HG03095 (cell line): ENCODE measurements at regions not wholly inside any gene's neighbourhood (a gene's known extent, or its start where the extent isn't known, plus 50 kb on each side); places are given as distances from the start of the nearest gene placed in this dataset.

Experiments used
- ATAC-seq: cut with Tn5 transposase; IDR thresholded peaks from one replicate; pipeline ENCODE4 v1.9.1; 2021; ENCODE audit warnings: moderate library complexity; ENCODE audit not compliant: unreplicated experiment

DNA sequence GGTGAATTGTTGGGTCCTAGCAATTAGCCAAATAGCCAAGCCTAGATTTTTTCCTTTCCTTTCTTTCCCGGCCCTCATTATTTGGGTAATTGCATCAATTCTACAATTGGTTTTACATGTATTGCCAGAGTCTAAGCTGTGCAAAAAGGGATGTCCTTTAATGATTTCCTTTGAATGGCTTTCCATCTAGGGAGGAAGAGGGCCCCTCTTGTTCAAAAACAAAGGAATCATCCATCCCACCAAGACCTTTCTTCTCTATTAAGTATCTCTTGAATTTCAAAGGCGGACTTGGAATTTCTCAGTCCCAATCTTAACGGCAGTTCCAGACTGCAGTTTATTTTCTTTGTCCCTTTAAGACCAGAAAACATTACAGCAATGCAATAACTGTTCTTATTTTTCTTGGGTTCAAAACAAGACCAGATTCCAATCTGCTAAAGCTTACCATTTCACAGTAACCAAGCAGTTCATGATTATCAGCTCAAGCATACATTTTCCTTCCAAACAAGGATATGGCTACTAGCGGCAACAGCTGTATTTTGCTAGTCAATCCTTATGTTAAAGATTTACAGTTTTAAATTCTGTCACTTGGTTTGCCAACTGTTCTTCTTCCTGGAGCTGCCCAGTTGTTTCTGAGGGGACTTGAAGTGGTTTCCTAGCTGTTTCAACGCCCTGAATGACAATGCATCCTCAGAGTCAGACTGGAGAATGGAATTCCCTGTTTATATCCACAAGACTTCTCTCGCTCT lies 91.4 kb upstream of the LRIG1 start:
- no peak for ATAC-seq

DNA sequence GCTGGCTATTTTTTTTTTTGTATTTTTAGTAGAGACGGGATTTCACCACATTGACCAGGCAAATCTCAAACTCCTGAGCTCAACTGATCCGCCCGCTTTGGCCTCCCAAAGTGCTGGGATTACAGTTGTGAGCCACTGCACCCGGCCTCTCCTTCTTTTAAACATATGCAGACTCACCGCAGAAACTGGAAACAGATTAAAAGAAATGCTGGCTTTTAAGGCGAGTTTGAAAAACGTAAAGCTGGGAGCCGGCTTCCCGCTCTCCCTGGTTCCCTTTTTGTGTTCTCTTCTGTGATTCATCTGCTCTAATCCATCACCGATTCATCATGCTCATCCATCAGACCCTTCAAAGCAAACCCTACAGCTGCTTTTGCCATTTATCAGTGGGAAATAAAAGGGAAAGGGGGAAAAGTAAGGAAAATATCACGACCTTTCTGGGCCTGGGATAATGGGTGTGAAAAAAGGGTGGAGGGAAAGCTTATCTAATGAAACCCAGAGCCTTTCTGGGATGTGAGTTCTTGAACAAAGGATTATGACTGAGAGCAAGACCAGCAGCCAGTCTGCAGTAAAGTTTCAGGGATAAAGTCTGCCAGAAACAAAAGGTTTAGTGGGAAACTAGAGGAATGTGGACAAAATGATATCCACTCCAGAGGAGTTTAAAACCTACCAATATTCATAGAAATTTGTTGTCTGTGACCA lies 92.3 kb upstream of the LRIG1 start:
- ATAC-seq, result no peak

DNA sequence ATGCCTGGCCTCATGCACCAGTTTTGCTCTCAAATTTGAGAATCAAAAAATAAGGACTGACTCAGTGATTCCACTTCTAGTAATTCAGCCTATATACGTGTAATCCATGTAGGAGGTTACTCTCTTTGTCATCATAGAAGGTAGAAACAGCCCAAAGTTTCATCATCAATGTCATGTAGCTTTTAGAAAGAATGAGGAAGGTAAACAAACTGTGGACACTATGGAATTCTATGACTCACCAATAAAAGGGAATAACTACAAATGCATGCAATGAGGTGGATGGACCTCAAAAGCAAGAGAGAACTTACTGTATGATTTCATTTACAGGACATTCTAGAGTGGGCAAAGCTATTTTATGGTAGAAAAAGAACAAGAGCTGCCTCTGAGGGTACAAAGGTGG lies 93.2 kb upstream of the LRIG1 start:
- ATAC-seq, result no peak

DNA sequence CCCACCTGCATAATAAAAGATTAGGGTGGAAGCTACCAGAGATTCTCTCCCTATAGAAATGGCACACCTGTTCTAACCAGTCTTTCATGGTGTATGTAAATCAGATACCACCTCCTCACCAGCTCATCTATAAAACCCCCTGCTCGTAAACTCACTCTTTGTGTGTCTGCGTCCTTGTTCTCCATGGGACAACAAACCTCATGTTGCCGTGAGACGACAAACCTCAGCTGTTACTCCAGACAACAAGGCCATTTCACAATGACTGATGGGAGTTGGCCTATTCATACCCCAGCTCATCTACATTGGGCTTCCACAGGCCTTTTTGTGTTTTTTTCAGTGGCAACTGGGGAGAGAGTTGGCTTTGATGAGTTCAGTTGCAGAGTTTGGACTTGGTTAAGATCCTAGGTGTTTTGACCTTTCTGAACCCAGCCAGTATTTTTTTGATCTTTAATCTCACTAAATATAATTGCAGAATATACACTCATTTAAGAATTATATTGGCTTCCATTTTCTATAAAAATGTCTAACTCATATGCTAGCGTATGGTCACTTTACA lies 96.6 kb upstream of the LRIG1 start:
- no peak for ATAC-seq

DNA sequence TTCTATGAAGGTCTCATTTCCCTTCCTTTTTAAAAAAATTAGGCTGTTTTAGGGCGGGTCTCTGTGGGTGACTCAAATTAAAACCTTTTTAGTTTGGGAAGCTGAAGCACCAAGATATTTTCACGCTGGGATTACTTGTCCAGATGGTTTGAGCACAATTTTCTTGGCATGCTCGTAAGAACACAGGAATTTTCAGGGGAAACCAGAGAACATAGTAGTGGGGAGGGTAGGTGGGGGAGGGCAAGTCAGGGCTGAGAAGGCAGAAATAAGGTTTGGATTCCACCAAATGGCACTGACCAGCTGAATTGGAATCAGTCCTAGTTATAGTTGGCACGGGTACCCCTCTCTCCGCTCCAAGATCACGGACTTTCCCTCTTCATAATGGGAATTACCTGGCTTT lies 97.3 kb upstream of the LRIG1 start:
- no peak for ATAC-seq

DNA sequence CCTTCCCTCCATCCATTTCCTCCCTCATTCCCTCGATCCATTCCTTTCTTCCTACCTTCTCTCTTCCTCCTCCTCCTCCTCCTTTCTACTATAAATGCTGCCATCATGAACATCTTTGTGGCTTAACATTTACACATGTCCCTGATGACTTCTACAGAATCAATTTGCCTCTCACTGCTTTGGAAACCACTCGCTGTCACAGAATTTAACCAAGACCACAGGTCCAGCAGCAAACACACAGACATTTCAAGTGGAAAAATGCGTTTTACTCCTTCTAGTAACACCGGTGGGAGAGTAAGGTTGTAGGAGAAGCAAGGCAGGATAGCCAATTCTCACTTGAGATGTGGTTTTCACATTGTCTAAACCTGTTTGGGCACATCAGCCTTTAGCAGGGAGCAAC lies 101.4 kb upstream of the LRIG1 start:
- no peak for ATAC-seq

DNA sequence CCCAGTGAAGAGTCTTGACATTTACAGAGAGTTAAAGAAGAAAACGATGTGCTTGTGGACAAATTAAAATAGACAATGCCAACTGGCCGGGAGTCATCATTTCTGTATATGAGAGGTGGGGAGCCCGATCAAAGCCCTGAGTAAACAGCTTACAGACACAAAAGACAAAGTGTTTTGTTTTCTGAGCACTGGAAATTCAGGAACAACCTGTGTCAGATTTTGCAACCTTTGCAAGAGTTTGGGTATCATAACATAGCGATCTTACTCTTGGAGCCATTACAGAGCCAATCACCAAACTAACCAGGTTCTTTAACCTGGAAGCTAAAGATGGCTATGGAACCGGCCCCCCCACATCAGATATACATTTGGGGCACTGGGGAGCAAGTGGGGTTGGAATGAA lies 101.9 kb upstream of the LRIG1 start:
- no peak for ATAC-seq

DNA sequence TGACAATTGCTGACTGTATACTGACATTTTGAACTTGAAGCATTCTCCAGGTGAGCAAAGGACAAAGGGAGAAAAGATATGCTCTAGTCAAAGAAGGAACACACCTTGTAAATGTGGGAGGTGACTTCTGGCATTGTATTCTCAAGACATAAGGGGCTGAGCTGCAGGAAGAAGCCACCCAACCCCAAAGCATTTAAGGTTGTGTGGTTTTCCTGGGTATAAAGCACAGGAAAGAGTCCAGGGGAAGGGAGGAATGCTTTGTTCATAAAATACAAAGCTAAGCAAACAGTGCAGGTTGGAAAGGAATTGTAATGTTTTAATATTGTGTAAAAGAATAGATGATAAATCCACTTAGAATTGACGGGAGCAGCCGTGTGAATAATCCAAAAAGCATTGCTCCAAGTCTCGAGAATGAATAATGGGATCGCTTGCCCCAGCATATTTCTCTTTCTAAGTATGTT lies 102.4 kb upstream of the LRIG1 start:
- no peak for ATAC-seq

DNA sequence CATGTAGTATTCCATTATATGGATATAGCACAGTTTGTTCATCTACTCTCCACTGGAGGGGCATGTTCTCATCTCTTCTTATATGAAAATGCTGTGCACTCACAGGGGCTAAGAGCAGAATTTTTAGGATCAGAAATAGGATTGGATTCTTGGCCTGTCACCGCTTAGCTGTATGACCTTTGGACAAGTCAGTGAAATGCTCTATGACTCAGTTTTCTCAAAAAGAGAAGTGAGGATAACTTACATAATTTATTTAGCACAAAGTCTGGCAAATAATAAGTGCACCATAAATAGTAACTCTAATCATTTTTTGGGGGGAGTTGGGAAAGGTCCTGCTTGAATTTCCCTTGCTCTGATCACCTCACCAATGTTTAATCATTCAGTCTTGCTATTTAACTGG lies 103.7 kb upstream of the LRIG1 start:
- ATAC-seq, result no peak

DNA sequence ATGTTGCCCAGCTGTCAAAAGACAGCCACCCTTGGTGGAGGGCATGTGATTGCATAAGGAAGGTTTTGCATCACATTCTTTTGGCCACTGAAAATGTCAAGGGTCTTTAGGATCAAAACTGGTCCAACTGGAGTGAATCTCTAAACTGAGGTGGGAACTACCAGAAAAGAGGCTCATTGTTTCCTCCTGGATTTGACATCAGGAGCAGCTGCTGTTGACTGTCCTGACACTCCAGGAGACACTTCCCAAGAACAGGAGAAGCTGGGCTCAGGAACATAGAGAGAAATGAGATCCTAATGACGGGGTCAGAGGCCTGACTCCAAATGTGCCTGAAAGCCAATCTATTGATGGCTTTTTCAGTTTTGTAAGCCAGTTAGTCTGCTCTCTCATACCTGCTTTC lies 105.3 kb upstream of the LRIG1 start:
- ATAC-seq, result no peak

DNA sequence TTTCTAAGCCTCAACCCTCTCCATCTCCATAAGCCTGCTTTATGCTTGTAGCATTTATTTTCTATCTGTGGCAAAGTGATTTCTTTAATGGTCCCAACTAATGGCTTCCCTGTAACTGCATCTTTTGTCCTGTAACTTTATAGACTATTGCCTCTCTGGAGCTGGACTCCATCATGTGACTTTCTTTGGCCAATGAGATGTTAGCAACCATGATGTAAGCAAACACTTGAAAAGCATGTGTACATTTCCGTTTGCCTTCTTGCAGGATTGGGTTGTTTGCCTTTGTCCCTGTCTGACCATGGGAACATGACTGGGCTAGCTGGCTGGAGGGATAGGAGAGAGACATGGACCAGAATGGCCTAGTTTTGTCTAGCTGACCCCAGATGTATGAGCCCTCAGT lies 106.0 kb upstream of the LRIG1 start:
- no peak for ATAC-seq

DNA sequence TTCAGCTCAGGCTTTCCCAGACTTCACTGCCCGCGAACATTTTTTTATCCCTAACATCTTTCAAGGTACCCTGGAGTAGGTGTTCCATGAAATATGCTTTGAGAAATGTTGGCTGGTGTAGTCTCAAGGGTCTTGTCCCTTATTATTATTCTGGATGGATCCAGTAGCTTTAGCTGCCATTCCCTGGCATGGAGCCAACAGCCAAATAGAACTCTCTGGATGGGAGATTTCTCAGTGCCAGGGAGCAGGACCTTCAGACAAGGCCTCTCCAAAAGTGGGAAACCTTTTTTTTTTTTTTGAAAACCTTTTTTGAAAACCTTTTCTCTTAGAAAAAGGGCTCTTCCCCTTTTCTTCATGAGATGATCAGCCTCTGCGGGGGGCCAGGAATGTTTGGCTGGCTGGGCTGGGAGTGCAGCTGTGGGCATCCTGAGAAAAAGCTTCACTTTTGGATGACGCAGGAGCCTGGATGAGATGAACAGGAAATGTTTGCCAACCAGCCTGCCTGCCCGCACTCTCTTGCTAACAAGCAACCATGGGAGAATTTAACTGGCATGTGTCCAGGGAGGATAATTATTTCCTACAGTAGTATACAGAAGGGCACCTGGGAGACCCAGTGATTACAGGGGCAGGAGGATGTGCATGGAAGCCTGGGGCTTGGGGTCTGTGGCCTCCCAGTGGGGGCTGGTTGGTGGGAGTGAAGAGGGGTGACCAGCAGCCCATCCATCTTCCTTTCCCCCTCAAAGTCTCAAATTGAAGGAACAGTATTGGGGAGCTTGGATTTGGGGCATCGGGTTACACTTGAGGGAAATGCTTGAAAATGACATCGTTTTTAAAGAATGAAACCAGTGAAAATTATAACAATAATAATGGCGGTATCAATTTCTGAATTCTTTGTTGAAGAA lies 109.1 kb upstream of the LRIG1 start:
- no peak for ATAC-seq

DNA sequence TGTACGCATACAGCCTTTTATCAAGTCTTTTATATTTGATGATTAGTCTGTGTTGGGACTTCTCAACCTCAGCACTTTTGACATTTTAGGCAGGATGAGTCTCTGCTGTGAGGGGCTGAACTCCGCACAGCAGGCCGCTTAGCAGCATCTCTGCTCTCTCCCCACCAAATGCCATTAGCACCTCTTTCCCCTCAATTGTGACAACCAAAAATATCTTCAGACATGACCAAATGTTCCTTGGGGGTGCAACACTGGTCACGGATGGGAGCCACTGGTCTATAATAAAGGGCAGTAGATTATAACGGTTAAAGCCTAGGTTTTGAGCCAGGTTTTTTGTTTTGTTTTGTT lies 109.7 kb upstream of the LRIG1 start:
- ATAC-seq, result no peak

DNA sequence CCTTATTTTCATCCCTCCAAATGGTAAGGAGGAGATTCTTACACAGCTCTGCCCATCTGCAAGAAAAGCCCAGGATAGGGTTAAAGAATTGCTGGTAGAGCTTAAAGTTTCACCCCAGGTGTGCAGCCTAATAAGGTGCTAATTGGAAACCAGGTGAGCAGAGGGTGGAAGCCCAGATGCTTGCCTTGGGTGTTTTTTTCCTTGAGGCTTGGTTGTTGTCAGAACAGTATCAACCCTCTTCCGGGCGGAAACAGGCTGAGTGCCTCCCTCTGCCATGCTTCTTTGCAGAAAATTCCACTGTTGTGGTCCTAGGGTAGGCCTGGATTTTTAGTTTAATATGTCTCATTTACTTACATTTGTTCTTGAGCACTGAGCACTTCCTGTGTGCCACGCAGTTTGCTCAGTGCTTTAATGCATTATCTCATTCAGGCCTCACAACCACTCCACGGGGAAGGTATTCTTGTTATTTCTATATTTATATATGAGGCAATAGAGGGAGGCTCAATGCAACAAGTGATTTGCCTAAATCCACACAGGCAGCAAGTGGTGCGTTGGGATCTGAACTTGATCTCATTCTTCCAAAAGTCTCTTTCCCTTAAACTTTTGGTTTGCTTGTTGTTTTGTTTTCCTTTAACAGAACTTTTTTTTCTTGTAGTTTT lies 115.0 kb upstream of the LRIG1 start:
- no peak for ATAC-seq

DNA sequence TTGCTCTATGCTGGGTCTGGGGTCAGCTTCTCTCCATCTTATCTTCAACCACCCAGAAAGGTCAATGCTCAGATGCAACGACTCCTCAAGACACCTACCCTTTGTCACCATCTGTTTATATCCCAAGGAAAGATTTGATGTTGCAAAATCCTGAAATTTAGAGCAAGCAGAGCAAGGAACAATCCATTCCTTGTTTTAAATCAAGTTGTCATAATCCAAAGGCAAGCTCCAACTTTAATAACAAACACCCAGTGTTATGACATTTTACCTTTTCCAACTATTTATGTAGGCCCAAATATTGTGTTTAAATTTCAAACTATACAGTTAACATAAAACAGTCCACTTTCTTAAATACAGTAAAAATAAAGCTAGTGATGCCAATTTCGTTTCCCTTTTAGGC lies 116.5 kb upstream of the LRIG1 start:
- ATAC-seq, result no peak

DNA sequence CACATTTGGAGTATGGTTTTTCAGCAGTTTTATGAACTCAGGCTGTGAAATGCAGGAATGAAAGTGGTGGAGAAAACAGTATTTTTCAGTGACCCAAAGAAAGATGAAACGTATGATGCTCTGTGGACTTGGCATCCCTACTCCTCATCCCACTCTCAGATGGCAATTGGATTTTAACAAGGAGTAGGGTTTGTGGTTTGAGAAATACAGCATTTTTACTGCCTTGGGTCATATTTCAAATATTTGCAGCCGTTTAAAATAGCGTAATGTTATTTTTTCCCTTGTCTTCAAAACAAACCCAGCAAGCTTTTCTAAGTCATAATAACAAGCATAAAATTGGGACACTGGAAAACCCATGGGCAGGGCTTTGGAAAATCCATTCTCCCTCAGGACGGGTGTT lies 117.2 kb upstream of the LRIG1 start:
- no peak for ATAC-seq

DNA sequence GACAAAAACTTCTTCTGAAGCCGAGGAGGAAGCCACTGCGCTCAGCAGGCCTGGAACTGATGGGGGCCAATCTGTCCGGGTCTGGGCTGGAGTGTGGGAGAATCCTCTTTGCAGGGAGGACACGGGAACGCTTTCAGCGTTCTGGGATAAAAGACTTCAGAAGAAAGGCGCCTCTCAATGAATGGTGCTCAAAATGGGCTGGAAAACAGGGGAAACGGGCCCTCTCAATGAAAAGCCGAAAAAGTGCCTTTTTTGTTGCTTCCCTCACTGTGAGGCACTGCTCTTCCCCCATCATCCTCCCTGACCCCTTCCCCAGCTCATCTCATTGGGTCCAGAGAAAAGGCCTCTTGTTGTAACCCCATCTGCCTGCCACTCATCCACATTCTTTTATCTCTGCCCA lies 119.5 kb upstream of the LRIG1 start:
- no peak for ATAC-seq

DNA sequence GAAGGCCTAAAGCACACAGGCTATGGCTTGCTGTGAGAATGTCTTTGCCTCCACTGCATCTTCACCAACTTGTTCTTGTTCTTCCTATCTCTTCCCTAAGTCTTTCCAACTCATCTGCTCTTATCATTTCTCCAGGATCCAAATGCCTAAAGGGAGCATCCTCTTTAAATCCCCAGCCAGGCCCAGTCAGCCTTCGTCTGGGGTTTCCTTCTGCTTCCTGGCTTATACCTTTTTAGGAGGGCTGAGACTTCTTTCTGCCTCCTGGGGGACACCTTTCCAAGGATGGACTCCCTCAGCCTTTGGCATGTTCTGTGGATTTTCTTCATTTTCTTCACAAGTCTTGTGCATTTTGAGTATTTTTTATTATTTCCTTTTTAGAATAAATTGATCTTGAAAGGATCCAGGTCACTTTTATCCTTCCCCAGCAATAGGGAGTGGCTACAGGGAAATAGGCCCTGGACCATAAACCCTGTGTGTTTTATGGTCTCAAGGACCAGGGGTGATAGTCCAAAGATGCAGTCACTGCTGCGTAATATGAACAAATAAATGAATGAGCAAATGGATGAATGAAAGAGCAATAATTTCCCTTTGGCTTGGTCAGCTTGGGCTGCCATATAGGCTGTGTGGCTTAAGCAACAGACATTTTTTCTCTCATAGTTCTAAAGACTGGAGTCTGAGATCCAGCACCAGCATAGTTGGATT lies 122.1 kb upstream of the LRIG1 start:
- ATAC-seq, result no peak

DNA sequence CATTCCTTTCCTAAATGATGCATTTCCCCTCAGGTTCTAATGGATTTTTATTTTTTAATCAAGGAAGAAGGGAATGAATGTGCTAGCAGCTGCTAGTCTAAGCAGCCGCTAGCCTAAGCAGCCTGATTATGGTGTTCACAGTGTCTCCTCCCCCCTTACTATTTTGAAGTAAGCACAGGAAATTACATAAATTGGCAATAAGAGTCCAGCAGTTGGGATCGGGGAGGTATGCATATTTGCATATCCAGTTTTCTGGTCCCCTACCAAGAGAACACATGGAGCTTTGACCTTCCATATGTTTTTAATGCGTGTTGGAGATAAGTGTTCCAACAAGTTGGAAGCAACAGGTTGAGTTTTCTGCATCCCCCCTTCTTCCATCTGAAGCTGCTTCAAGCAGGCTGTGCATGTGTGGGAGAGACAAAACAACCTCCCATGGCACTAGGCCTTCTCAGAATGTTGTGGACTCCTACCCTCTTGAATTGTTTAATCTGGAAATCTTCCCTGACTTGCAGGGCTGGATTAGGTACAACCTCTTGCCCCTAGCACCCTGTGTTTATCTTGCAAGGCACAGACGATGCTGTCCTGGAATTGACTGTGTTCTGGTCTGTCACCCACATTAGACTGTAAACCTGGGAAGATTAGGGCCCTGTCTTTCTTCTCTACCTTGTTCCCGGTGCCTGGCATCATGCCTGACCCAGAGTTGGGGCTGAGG lies 124.8 kb upstream of the LRIG1 start:
- no peak for ATAC-seq
